H1 (cell line): ENCODE measurements at regions not wholly inside any gene's neighbourhood (a gene's known extent, or its start where the extent isn't known, plus 50 kb on each side); places are given as distances from the start of the nearest gene placed in this dataset.

Experiments used
- CTCF ChIA-PET: fragments of 300-600 bp; sonication (Branson Sonifier 250); formaldehyde crosslinking; loops from one replicate; lab custom pipeline; 2021; ENCODE audit not compliant: partially characterized antibody; lab: Charles Lee
- POLR2A ChIA-PET: fragments of 300-600 bp; sonication (Branson Sonifier 250); formaldehyde crosslinking; loops from one replicate; lab custom pipeline; 2021; ENCODE audit warnings: inconsistent platforms; ENCODE audit not compliant: partially characterized antibody; lab: Charles Lee
- DNase-seq, 2 experiments: peaks; one replicate each; pipeline versions ENCODE4 v3.0.0 to v3.0.0-alpha.2; 2010 to 2022; ENCODE audit warnings: low spot score in 2 of 2, low read depth in 1 of 2, mixed read lengths in 1 of 2
- FAIRE-seq: peaks from 2 replicates; lab custom pipeline; 2011; peaks lifted over from hg19 to GRCh38; lab: Jason Lieb, UNC
- H2AFZ ChIP-seq: 2 replicates; pipeline ENCODE4 v1.8.1; 2012; ENCODE audit warnings: low read length, inconsistent platforms
- H2AK5ac ChIP-seq: 2 replicates; pipeline ENCODE4 v1.6.1; 2013; ENCODE audit warnings: low read depth, low read length
- H2BK120ac ChIP-seq: replicated peaks from 2 replicates; pipeline ENCODE3; 2013; ENCODE audit warnings: low read depth, low read length, inconsistent platforms
- H2BK12ac ChIP-seq: 2 replicates; pipeline ENCODE4 v1.6.1; 2013; ENCODE audit warnings: low read depth, low read length
- H2BK15ac ChIP-seq: 2 replicates; pipeline ENCODE4 v1.6.1; 2013; ENCODE audit warnings: low read length
- H2BK20ac ChIP-seq: 2 replicates; pipeline ENCODE4 v1.6.1; 2013; ENCODE audit warnings: low read length
- H2BK5ac ChIP-seq: 2 replicates; pipeline ENCODE4 v1.6.1; 2013; ENCODE audit warnings: low read depth, low read length
- H3K14ac ChIP-seq: 2 replicates; pipeline ENCODE4 v1.6.1; 2013; ENCODE audit warnings: inconsistent platforms; ENCODE audit not compliant: insufficient read length
- H3K18ac ChIP-seq: 2 replicates; pipeline ENCODE4 v1.6.1; 2013; ENCODE audit warnings: low read length; ENCODE audit errors: extremely low read depth
- H3K23ac ChIP-seq: 2 replicates; pipeline ENCODE4 v1.6.1; 2013; ENCODE audit warnings: inconsistent platforms; ENCODE audit not compliant: insufficient read length
- H3K23me2 ChIP-seq: 2 replicates; pipeline ENCODE4 v1.6.1; 2013; ENCODE audit warnings: low read depth, low read length
- H3K27ac ChIP-seq: 2 replicates; pipeline ENCODE4 v1.6.1; 2011; ENCODE audit warnings: low read depth, low read length, inconsistent platforms
- H3K27me3 ChIP-seq, 4 experiments: replicated peaks in 1 of 4; 1 replicate in 1 of 4; 2 replicates in 3 of 4; pipeline versions ENCODE4 v1.6.1 to v1.8.1; 2011 to 2013; ENCODE audit warnings: low read length in 3 of 4, mild to moderate bottlenecking in 3 of 4, inconsistent platforms in 2 of 4, mixed read lengths in 2 of 4, moderate library complexity in 1 of 4; ENCODE audit not compliant: control insufficient read depth in 3 of 4, insufficient read depth in 3 of 4; ENCODE audit errors: extremely low read depth in 1 of 4
- H3K36me3 ChIP-seq, 4 experiments: 2 replicates each; pipeline versions ENCODE4 v1.6.1 to v1.8.1; 2011 to 2013; ENCODE audit warnings: mild to moderate bottlenecking in 4 of 4, low read length in 3 of 4, moderate library complexity in 2 of 4, control low read depth in 1 of 4, inconsistent platforms in 1 of 4; ENCODE audit not compliant: insufficient read depth in 4 of 4, control insufficient read depth in 2 of 4
- H3K4ac ChIP-seq: replicated peaks from 2 replicates; pipeline ENCODE3; 2013; ENCODE audit warnings: low read length, low read depth, mixed read lengths, inconsistent platforms; ENCODE audit not compliant: insufficient read length
- H3K4me1 ChIP-seq, 4 experiments: replicated peaks in 1 of 4; 1 replicate in 1 of 4; 2 replicates in 3 of 4; pipeline versions ENCODE4 v1.6.1 to v1.8.1; 2011 to 2013; ENCODE audit warnings: low read length in 3 of 4, inconsistent platforms in 2 of 4, mixed read lengths in 1 of 4; ENCODE audit not compliant: insufficient read depth in 4 of 4, control insufficient read depth in 3 of 4
- H3K4me2 ChIP-seq, 2 experiments: 2 replicates each; pipeline versions ENCODE4 v1.6.1 to v1.8.1; 2011 to 2013; ENCODE audit warnings: low read depth in 2 of 2, low read length in 2 of 2, control low read depth in 1 of 2, inconsistent platforms in 1 of 2, mild to moderate bottlenecking in 1 of 2; ENCODE audit not compliant: insufficient read depth in 1 of 2
- H3K4me3 ChIP-seq, 4 experiments: fragments of 200-600, 300-600 bp in 1 of 4; sonication (generic), shearing (Covaris generic), sonication (Bioruptor Twin) in 1 of 4; 2 replicates each; pipeline versions ENCODE4 v1.5.1 to v1.8.1; 2011 to 2016; ENCODE audit warnings: low read length in 4 of 4, low read depth in 3 of 4, control low read depth in 2 of 4, inconsistent platforms in 2 of 4, mild to moderate bottlenecking in 2 of 4, mixed read lengths in 1 of 4, moderate library complexity in 1 of 4; ENCODE audit not compliant: insufficient read depth in 2 of 4; ENCODE audit errors: extremely low read depth in 1 of 4
- H3K56ac ChIP-seq: replicated peaks from 2 replicates; pipeline ENCODE3; 2013; ENCODE audit warnings: low read depth, mild to moderate bottlenecking, mixed read lengths, low read length, inconsistent platforms; ENCODE audit not compliant: insufficient read length
- H3K79me1 ChIP-seq: 2 replicates; pipeline ENCODE4 v1.6.1; 2013; ENCODE audit warnings: low read depth, low read length, control low read depth
- H3K79me2 ChIP-seq, 2 experiments: 2 replicates each; pipeline versions ENCODE4 v1.6.1 to v1.8.1; 2012 to 2013; ENCODE audit warnings: low read length in 2 of 2, mild to moderate bottlenecking in 2 of 2, inconsistent platforms in 1 of 2; ENCODE audit not compliant: insufficient read depth in 2 of 2, control insufficient read depth in 1 of 2
- H3K9ac ChIP-seq, 4 experiments: replicated peaks in 1 of 4; 1 replicate in 1 of 4; 2 replicates in 3 of 4; pipeline versions ENCODE4 v1.6.1 to v1.8.1; 2011 to 2013; ENCODE audit warnings: low read depth in 3 of 4, low read length in 3 of 4, control low read depth in 2 of 4, mild to moderate bottlenecking in 2 of 4, moderate library complexity in 2 of 4, inconsistent platforms in 1 of 4; ENCODE audit errors: extremely low read depth in 1 of 4
- H3K9me3 ChIP-seq, 2 experiments: 2 replicates each; pipeline versions ENCODE4 v1.6.1 to v1.8.1; 2012 to 2013; ENCODE audit warnings: mild to moderate bottlenecking in 2 of 2, moderate library complexity in 2 of 2, control low read depth in 1 of 2, inconsistent platforms in 1 of 2, low read depth in 1 of 2, low read length in 1 of 2, mixed read lengths in 1 of 2; ENCODE audit not compliant: insufficient read depth in 2 of 2
- H4K20me1 ChIP-seq, 2 experiments: replicated peaks in 1 of 2; 2 replicates each; pipeline versions ENCODE3 to v1.8.1; 2011 to 2013; ENCODE audit warnings: inconsistent platforms in 2 of 2, low read length in 2 of 2, mild to moderate bottlenecking in 1 of 2; ENCODE audit not compliant: insufficient read depth in 2 of 2, control insufficient read depth in 1 of 2
- H4K5ac ChIP-seq: 2 replicates; pipeline ENCODE4 v1.6.1; 2013; ENCODE audit warnings: low read length, low read depth, mixed read lengths, inconsistent platforms; ENCODE audit not compliant: insufficient read length
- H4K8ac ChIP-seq: 2 replicates; pipeline ENCODE4 v1.8.0; 2013; ENCODE audit warnings: mild to moderate bottlenecking, moderate library complexity, low read length, inconsistent platforms; ENCODE audit not compliant: insufficient read depth; ENCODE audit errors: extremely low read depth
- H4K91ac ChIP-seq: replicated peaks from 2 replicates; pipeline ENCODE3; 2013; ENCODE audit warnings: low read length, mixed read lengths, inconsistent platforms; ENCODE audit not compliant: insufficient read length
- ATF3 ChIP-seq: IDR thresholded peaks from 2 replicates; pipeline ENCODE4 v1.6.1; 2011; ENCODE audit warnings: low read depth, mild to moderate bottlenecking, low read length; ENCODE audit not compliant: insufficient read depth
- CBX8 ChIP-seq: fragments of 300-800, 300-1000 bp; sonication (generic); IDR thresholded peaks from 2 replicates; pipeline ENCODE4 v1.7.1; 2016; ENCODE audit warnings: low read depth, low read length, borderline replicate concordance
- CHD2 ChIP-seq: IDR thresholded peaks from 2 replicates; pipeline ENCODE4 v1.6.1; 2012; ENCODE audit warnings: low read length, improper control_type of control experiment
- CTBP2 ChIP-seq: IDR thresholded peaks from 2 replicates; pipeline ENCODE4 v1.7.0; 2011; ENCODE audit warnings: borderline replicate concordance, mild to moderate bottlenecking, moderate library complexity, mixed read lengths, low read length; ENCODE audit not compliant: insufficient read depth, insufficient read length
- GTF2F1 ChIP-seq: IDR thresholded peaks from 2 replicates; pipeline ENCODE4 v1.6.1; 2012; ENCODE audit warnings: low read depth, low read length, improper control_type of control experiment, borderline replicate concordance
- HDAC2 ChIP-seq, 2 experiments: fragments of 300-600 bp in 1 of 2; sonication (generic) in 1 of 2; IDR thresholded peaks; 2 replicates each; pipeline ENCODE4 v1.6.1; 2011 to 2012; ENCODE audit warnings: low read depth in 2 of 2, low read length in 2 of 2, mild to moderate bottlenecking in 2 of 2, moderate library complexity in 2 of 2, borderline replicate concordance in 1 of 2, inconsistent platforms in 1 of 2
- JUN ChIP-seq: IDR thresholded peaks from 2 replicates; pipeline ENCODE4 v1.6.1; 2011; ENCODE audit warnings: low read depth, mild to moderate bottlenecking, improper control_type of control experiment, low read length
- KDM4A ChIP-seq: IDR thresholded peaks from one replicate; pipeline ENCODE4 v1.7.1; 2012; ENCODE audit warnings: low read depth, mild to moderate bottlenecking, moderate library complexity, low read length, inconsistent platforms; ENCODE audit not compliant: severe bottlenecking
- NANOG ChIP-seq: IDR thresholded peaks from 2 replicates; pipeline ENCODE4 v1.6.1; 2011; ENCODE audit warnings: low read length, low read depth, mild to moderate bottlenecking, inconsistent platforms; ENCODE audit not compliant: insufficient read depth, poor library complexity, severe bottlenecking
- POLR2A ChIP-seq, 2 experiments: IDR thresholded peaks; 1 replicate in 1 of 2; 2 replicates in 1 of 2; pipeline ENCODE4 v1.6.1; 2011; ENCODE audit warnings: low read depth in 2 of 2, low read length in 2 of 2, mild to moderate bottlenecking in 2 of 2; ENCODE audit errors: control extremely low read depth in 1 of 2
- SUZ12 ChIP-seq: fragments of 200-600 bp; sonication (generic); IDR thresholded peaks from 2 replicates; pipeline ENCODE4 v1.6.1; 2012; ENCODE audit warnings: mild to moderate bottlenecking, inconsistent platforms, low read length, moderate library complexity, mixed read lengths
- YY1 ChIP-seq: IDR thresholded peaks from 2 replicates; pipeline ENCODE4 v1.6.1; 2011; ENCODE audit warnings: low read depth, mild to moderate bottlenecking, low read length
- WGBS, 2 experiments: shearing (Covaris generic) in 1 of 2; methylation state at CpG; one replicate each; pipeline versions ENCODE4 v1.1.6 to v1.1.7; 2013 to 2015; ENCODE audit warnings: low lambda C conversion rate in 2 of 2, mixed read lengths in 2 of 2, inconsistent platforms in 1 of 2, low coverage in 1 of 2, missing lambda C conversion rate in 1 of 2; ENCODE audit not compliant: insufficient replicate concordance in 2 of 2, insufficient coverage in 1 of 2, insufficient read length in 1 of 2; ENCODE audit errors: extremely low coverage in 1 of 2, missing lambda C conversion rate in 1 of 2; 5-methylcytosine and 5-hydroxymethylcytosine counted together

DNA sequence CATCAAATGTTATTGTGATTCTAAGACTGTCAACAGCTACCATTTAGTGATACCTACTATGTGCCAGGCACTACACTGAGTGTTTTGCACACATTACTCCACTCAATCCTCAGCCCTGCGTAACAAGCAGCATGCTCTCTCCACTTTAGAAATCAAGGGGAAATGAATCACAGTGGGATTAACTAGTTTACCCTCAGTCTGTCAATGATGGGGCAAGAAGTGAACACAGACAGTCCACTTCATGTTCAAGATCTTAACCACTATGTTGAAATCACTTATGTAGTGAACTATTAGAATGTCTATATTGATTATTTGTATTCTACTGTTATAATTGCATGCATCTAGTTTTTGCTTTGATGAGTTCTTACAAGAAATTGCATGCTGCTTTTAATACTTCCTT lies 165.3 kb downstream of the LTN1 start:
- no peak overlapping the region for H4K8ac ChIP-seq
- no peak overlapping the region for H3K56ac ChIP-seq
- no peak overlapping the region for H2AK5ac ChIP-seq
- no peak overlapping the region for H4K91ac ChIP-seq
- no peaks in the 10 kb centered on the region for H3K36me3 ChIP-seq
- no peaks in the 10 kb centered on the region for H3K23me2 ChIP-seq
- no peak overlapping the region for H3K18ac ChIP-seq
- H3K14ac ChIP-seq, result no peak overlapping the region
- H4K5ac ChIP-seq, result no peak overlapping the region
- H2AFZ ChIP-seq, result no peak overlapping the region
- DNase-seq, result no peak
- H4K20me1 ChIP-seq, result no peaks in the 10 kb centered on the region
- TF ChIP-seq KDM4A (no peak), JUN (no peak), GTF2F1 (no peak), NANOG (no peak), CHD2 (no peak), CTBP2 (no peak), SUZ12 (no peak), HDAC2 (IDR thresholded peaks at IDR 0.05; ENCODE audit: borderline replicate concordance in 1 of 2, low read depth in 2 of 2, low read length in 2 of 2) (no peak), ATF3 (no peak), YY1 (no peak), CBX8 (no peak), POLR2A (IDR thresholded peaks at IDR 0.05; ENCODE audit: control extremely low read depth in 1 of 2, low read depth in 2 of 2, low read length in 2 of 2) (no peak)
- ChIA-PET CTCF (no interaction called here), POLR2A (no interaction called here)
- H3K4me1 ChIP-seq, result no peaks in the 10 kb centered on the region
- H3K23ac ChIP-seq, result no peak overlapping the region
- H3K4me2 ChIP-seq, result no peak overlapping the region
- FAIRE-seq, result no peak
- no peak overlapping the region for H2BK20ac ChIP-seq
- H3K27me3 ChIP-seq, result peaks cover 0 to 1% (median 0%) of the 10 kb centered on the region in 4 experiments; a peak in 1 of 7 replicates
- no peaks in the 10 kb centered on the region for H3K79me2 ChIP-seq
- no peak overlapping the region for H2BK120ac ChIP-seq
- H3K9ac ChIP-seq, result no peak overlapping the region
- no peaks in the 10 kb centered on the region for H3K79me1 ChIP-seq
- H2BK15ac ChIP-seq, result no peak overlapping the region
- 93% methylated on average over 1 of the region's 1 CpG; no CpG with 5 or more reads in 1 of the 2 experiments for WGBS, 2 experiments
- no peak overlapping the region for H2BK5ac ChIP-seq
- H2BK12ac ChIP-seq, result no peak overlapping the region
- H3K4me3 ChIP-seq, result no peak overlapping the region
- H3K4ac ChIP-seq, result no peak overlapping the region
- no peak overlapping the region for H3K27ac ChIP-seq
- no peaks in the 10 kb centered on the region for H3K9me3 ChIP-seq
